ENCODE measurements at regions not wholly inside any gene's neighbourhood (a gene's known extent, or its start where the extent isn't known, plus 50 kb on each side); places are given as distances from the start of the nearest gene placed in this dataset.

DNA sequence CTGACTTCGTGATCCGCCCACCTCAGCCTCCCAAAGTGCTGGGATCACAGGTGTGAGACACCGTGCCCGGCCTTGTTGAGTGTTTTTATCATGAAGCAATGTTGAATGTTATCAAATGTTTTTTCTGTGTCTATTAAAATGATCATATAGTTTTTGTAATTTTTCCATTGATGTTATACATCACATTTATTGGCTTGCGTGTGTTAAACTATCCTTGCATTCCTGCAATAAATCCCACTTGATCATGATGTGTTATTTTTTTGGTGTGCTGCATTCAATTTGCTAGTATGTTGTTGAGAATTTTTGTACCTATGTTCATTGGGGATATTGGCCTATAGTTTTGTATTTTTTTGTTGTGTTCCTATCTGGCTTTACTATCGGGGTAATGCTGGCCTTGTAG is 113.1 kb upstream of the PARD3B start:
- Histone ChIP-seq H3K79me1 (replicated peaks; ENCODE audit: low read length, poor library complexity, severe bottlenecking) (no peaks in the 10 kb centered on the region), H3K4me1 (ENCODE audit: control insufficient read depth, insufficient read depth, low read depth, low read length) (no peaks in the 10 kb centered on the region), H2AK5ac (ENCODE audit: low read length, severe bottlenecking) (no peak overlapping the region), H3K4me3 (ENCODE audit: insufficient read depth in 1 of 2, low read depth in 1 of 2, low read length in 2 of 2) (no peak overlapping the region), H3K14ac (ENCODE audit: low read length in 2 of 2) (no peak overlapping the region), H3K27me3 (ENCODE audit: control insufficient read depth in 1 of 2, insufficient read depth in 1 of 2, low read length in 2 of 2) (no peaks in the 10 kb centered on the region), H2AFZ (ENCODE audit: low read depth, low read length) (no peak overlapping the region), H2BK120ac (ENCODE audit: low read depth, low read length) (no peak overlapping the region), H3K4ac (ENCODE audit: low read depth in 1 of 2, low read length in 2 of 2) (no peak overlapping the region), H2BK12ac (ENCODE audit: low read length in 2 of 2) (no peak overlapping the region), H2BK5ac (ENCODE audit: low read depth, low read length, poor library complexity, severe bottlenecking) (no peak overlapping the region), H4K91ac (ENCODE audit: low read length) (no peak overlapping the region), H3K9ac (ENCODE audit: low read length) (no peak overlapping the region), H3K27ac (ENCODE audit: low read length, poor library complexity, severe bottlenecking) (no peak overlapping the region), H3K4me2 (ENCODE audit: low read length, poor library complexity, severe bottlenecking) (no peak overlapping the region), H3K23ac (ENCODE audit: low read length in 2 of 2) (no peak overlapping the region), H4K8ac (ENCODE audit: low read length) (no peak overlapping the region), H2BK15ac (ENCODE audit: low read depth, poor library complexity, severe bottlenecking) (no peak overlapping the region), H3K18ac (ENCODE audit: low read depth in 1 of 2, low read length in 2 of 2) (no peak overlapping the region), H3K36me3 (ENCODE audit: control insufficient read depth in 1 of 2, insufficient read depth in 2 of 2, low read depth in 1 of 2, low read length in 2 of 2) (no peaks in the 10 kb centered on the region), H3K9me3 (ENCODE audit: control insufficient read depth, low read length) (peaks cover 17% of the 10 kb centered on the region)
- WGBS, result 95% methylated on average over 3 of the region's 6 CpGs
- DNase-seq, result no peak

DNA sequence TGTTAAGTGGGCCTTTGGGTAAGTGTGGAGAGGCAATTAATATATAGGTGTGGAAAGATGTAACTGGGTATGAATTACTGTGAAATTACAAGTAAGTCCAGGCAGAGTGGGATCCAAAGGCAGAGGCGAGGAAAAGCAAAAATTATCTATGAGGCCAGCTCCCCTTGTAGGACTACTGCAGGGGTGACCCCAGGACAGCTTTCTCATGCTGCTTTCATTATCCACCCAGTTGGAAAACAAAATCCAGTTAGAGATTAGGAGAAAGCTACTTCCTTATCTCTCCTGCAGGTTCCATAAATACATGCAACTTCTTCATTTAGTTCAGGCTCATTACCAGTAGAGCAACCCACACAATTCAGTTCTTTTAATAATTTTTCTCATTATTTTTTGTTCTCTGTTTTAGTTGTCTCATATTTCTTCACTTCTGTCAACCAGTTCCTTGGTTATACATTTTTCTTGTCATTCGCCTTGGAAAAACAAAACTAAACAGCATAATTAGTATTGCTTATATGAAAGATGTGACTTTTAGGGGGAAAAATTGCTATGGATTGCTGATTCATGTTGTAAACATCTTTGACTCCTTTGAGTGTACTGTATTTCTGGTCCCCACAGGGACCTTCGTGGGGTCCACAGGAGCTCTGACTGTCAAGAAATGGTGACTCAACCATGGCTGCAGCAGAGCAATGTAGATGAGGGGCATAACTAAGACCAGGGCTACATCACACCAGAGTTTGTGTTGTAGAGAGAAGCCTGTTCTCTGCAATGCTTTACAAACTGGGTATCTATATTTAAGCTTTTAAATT is 110.4 kb upstream of the PARD3B start:
- Histone ChIP-seq H3K27me3 (ENCODE audit: control insufficient read depth in 1 of 2, insufficient read depth in 1 of 2, low read length in 2 of 2) (no peaks in the 10 kb centered on the region), H3K23ac (ENCODE audit: low read length in 2 of 2) (no peak overlapping the region), H3K4ac (ENCODE audit: low read depth in 1 of 2, low read length in 2 of 2) (no peak overlapping the region), H2BK120ac (ENCODE audit: low read depth, low read length) (no peak overlapping the region), H4K91ac (ENCODE audit: low read length) (no peak overlapping the region), H3K79me1 (replicated peaks; ENCODE audit: low read length, poor library complexity, severe bottlenecking) (no peaks in the 10 kb centered on the region), H2BK5ac (ENCODE audit: low read depth, low read length, poor library complexity, severe bottlenecking) (no peak overlapping the region), H2BK12ac (ENCODE audit: low read length in 2 of 2) (no peak overlapping the region), H3K4me3 (ENCODE audit: insufficient read depth in 1 of 2, low read depth in 1 of 2, low read length in 2 of 2) (no peak overlapping the region), H3K9me3 (ENCODE audit: control insufficient read depth, low read length) (peaks cover 17% of the 10 kb centered on the region), H3K4me2 (ENCODE audit: low read length, poor library complexity, severe bottlenecking) (no peak overlapping the region), H3K9ac (ENCODE audit: low read length) (no peak overlapping the region), H3K18ac (ENCODE audit: low read depth in 1 of 2, low read length in 2 of 2) (no peak overlapping the region), H3K27ac (ENCODE audit: low read length, poor library complexity, severe bottlenecking) (no peak overlapping the region), H3K4me1 (ENCODE audit: control insufficient read depth, insufficient read depth, low read depth, low read length) (no peaks in the 10 kb centered on the region), H2AK5ac (ENCODE audit: low read length, severe bottlenecking) (no peak overlapping the region), H3K36me3 (ENCODE audit: control insufficient read depth in 1 of 2, insufficient read depth in 2 of 2, low read depth in 1 of 2, low read length in 2 of 2) (no peaks in the 10 kb centered on the region), H2BK15ac (ENCODE audit: low read depth, poor library complexity, severe bottlenecking) (no peak overlapping the region), H2AFZ (ENCODE audit: low read depth, low read length) (no peak overlapping the region), H3K14ac (ENCODE audit: low read length in 2 of 2) (no peak overlapping the region), H4K8ac (ENCODE audit: low read length) (no peak overlapping the region)
- WGBS, result 60% methylated on average over 2 of the region's 3 CpGs
- DNase-seq, result peak; percentile 37

DNA sequence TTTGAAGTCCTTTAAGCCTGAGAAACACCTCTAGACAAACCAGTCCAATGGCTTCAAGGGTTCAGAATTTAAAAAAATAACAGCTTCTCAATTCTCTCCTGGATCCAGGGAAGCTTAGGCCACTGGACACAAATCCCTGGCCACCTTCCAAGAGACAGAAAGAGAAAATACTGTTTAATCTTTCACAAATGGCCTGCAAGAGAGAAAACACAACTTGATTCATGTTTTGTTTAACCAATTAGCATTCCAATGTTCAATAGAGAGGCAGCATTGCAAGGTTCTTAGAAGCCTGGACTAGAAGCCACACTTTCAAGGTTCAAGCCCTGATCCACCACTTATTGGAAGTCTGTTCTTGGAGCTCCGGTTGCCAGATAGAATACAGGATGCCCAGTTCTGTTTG is 109.0 kb upstream of the PARD3B start:
- no CpG with 5 or more reads among the region's 1 CpG for WGBS
- no peak overlapping the region for H2BK12ac ChIP-seq (ENCODE audit: low read length in 2 of 2)

GRCh38 chr2:204437408-204437807 is 107.9 kb upstream of the PARD3B start:
- H3K27ac ChIP-seq (ENCODE audit: low read length, poor library complexity, severe bottlenecking), result no peak overlapping the region
- H3K4ac ChIP-seq (ENCODE audit: low read depth in 1 of 2, low read length in 2 of 2), result no peak overlapping the region
- no peaks in the 10 kb centered on the region for H3K4me1 ChIP-seq (ENCODE audit: control insufficient read depth, insufficient read depth, low read depth, low read length)
- no peak overlapping the region for H2BK5ac ChIP-seq (ENCODE audit: low read depth, low read length, poor library complexity, severe bottlenecking)
- no peak overlapping the region for H3K23ac ChIP-seq (ENCODE audit: low read length in 2 of 2)
- peaks cover 6% of the 10 kb centered on the region for H3K9me3 ChIP-seq (ENCODE audit: control insufficient read depth, low read length)
- no peak overlapping the region for H2BK120ac ChIP-seq (ENCODE audit: low read depth, low read length)
- DNase-seq, result no peak
- H2BK15ac ChIP-seq (ENCODE audit: low read depth, poor library complexity, severe bottlenecking), result no peak overlapping the region
- H3K27me3 ChIP-seq (ENCODE audit: control insufficient read depth in 1 of 2, insufficient read depth in 1 of 2, low read length in 2 of 2), result no peaks in the 10 kb centered on the region
- no peaks in the 10 kb centered on the region for H3K79me1 ChIP-seq (replicated peaks; ENCODE audit: low read length, poor library complexity, severe bottlenecking)
- H4K8ac ChIP-seq (ENCODE audit: low read length), result no peak overlapping the region
- no peak overlapping the region for H2BK12ac ChIP-seq (ENCODE audit: low read length in 2 of 2)
- 83% methylated on average over 1 of the region's 5 CpGs for WGBS
- H3K4me2 ChIP-seq (ENCODE audit: low read length, poor library complexity, severe bottlenecking), result no peak overlapping the region
- H3K4me3 ChIP-seq (ENCODE audit: insufficient read depth in 1 of 2, low read depth in 1 of 2, low read length in 2 of 2), result no peak overlapping the region
- H3K18ac ChIP-seq (ENCODE audit: low read depth in 1 of 2, low read length in 2 of 2), result peak overlapping the region in 1 of 2 experiments; percentile 11
- no peak overlapping the region for H3K9ac ChIP-seq (ENCODE audit: low read length)
- H3K14ac ChIP-seq (ENCODE audit: low read length in 2 of 2), result peak overlapping the region in 1 of 2 experiments; percentile 53
- no peak overlapping the region for H4K91ac ChIP-seq (ENCODE audit: low read length)
- H3K36me3 ChIP-seq (ENCODE audit: control insufficient read depth in 1 of 2, insufficient read depth in 2 of 2, low read depth in 1 of 2, low read length in 2 of 2), result no peaks in the 10 kb centered on the region
- no peak overlapping the region for H2AK5ac ChIP-seq (ENCODE audit: low read length, severe bottlenecking)
- no peak overlapping the region for H2AFZ ChIP-seq (ENCODE audit: low read depth, low read length)

More for the DNA sequence above, 109.0 kb upstream of the PARD3B start:
- H3K4me3 ChIP-seq (ENCODE audit: insufficient read depth in 1 of 2, low read depth in 1 of 2, low read length in 2 of 2), result no peak overlapping the region
- peak; percentile 70 for DNase-seq
- no peak overlapping the region for H3K9ac ChIP-seq (ENCODE audit: low read length)
- no peak overlapping the region for H2AK5ac ChIP-seq (ENCODE audit: low read length, severe bottlenecking)
- H3K79me1 ChIP-seq (replicated peaks; ENCODE audit: low read length, poor library complexity, severe bottlenecking), result no peaks in the 10 kb centered on the region
- no peak overlapping the region for H3K23ac ChIP-seq (ENCODE audit: low read length in 2 of 2)
- no peak overlapping the region for H3K4me2 ChIP-seq (ENCODE audit: low read length, poor library complexity, severe bottlenecking)
- H3K4me1 ChIP-seq (ENCODE audit: control insufficient read depth, insufficient read depth, low read depth, low read length), result no peaks in the 10 kb centered on the region
- H2AFZ ChIP-seq (ENCODE audit: low read depth, low read length), result no peak overlapping the region
- H3K36me3 ChIP-seq (ENCODE audit: control insufficient read depth in 1 of 2, insufficient read depth in 2 of 2, low read depth in 1 of 2, low read length in 2 of 2), result no peaks in the 10 kb centered on the region
- H2BK15ac ChIP-seq (ENCODE audit: low read depth, poor library complexity, severe bottlenecking), result no peak overlapping the region
- H3K18ac ChIP-seq (ENCODE audit: low read depth in 1 of 2, low read length in 2 of 2), result no peak overlapping the region
- H4K91ac ChIP-seq (ENCODE audit: low read length), result no peak overlapping the region
- H3K27ac ChIP-seq (ENCODE audit: low read length, poor library complexity, severe bottlenecking), result no peak overlapping the region
- H3K4ac ChIP-seq (ENCODE audit: low read depth in 1 of 2, low read length in 2 of 2), result no peak overlapping the region
- no peaks in the 10 kb centered on the region for H3K27me3 ChIP-seq (ENCODE audit: control insufficient read depth in 1 of 2, insufficient read depth in 1 of 2, low read length in 2 of 2)
- H2BK5ac ChIP-seq (ENCODE audit: low read depth, low read length, poor library complexity, severe bottlenecking), result no peak overlapping the region
- H3K9me3 ChIP-seq (ENCODE audit: control insufficient read depth, low read length), result peaks cover 16% of the 10 kb centered on the region
- H2BK120ac ChIP-seq (ENCODE audit: low read depth, low read length), result no peak overlapping the region
- no peak overlapping the region for H4K8ac ChIP-seq (ENCODE audit: low read length)
- no peak overlapping the region for H3K14ac ChIP-seq (ENCODE audit: low read length in 2 of 2)

All from mesenchymal stem cell (in vitro differentiated cells and primary cell).